HG03025 (cell line): ENCODE measurements at regions not wholly inside any gene's neighbourhood (a gene's known extent, or its start where the extent isn't known, plus 50 kb on each side); places are given as distances from the start of the nearest gene placed in this dataset.
A peak's percentile ranks its signal among the peaks of the same experiment; 100 is the strongest.

ENCODE experiments used
- ATAC-seq: cut with Tn5 transposase; IDR thresholded peaks from one replicate; pipeline ENCODE4 v1.9.1; 2021; ENCODE audit warnings: mild to moderate bottlenecking, moderate library complexity; ENCODE audit not compliant: unreplicated experiment, low FRiP score

GRCh38 chr1:58032611-58033073 is 513.9 kb downstream of the OMA1 start:
- no peak for ATAC-seq

GRCh38 chr1:58031416-58031815 is 515.1 kb downstream of the OMA1 start:
- no peak for ATAC-seq

GRCh38 chr1:58030456-58030855 is 516.1 kb downstream of the OMA1 start:
- ATAC-seq, result no peak

- ATAC-seq, result no peak
These were observed 528.9 kb downstream of the OMA1 start for GRCh38 chr1:58017641-58018040.

- no peak for ATAC-seq
These were observed 533.3 kb downstream of the OMA1 start for GRCh38 chr1:58013237-58013636.

- ATAC-seq, result no peak
These were observed 534.5 kb downstream of the OMA1 start for GRCh38 chr1:58011978-58012377.

- no peak for ATAC-seq
These were observed 540.0 kb downstream of the OMA1 start for GRCh38 chr1:58006421-58007046.

GRCh38 chr1:58005212-58005611 is 541.3 kb downstream of the OMA1 start:
- ATAC-seq, result no peak

DNA sequence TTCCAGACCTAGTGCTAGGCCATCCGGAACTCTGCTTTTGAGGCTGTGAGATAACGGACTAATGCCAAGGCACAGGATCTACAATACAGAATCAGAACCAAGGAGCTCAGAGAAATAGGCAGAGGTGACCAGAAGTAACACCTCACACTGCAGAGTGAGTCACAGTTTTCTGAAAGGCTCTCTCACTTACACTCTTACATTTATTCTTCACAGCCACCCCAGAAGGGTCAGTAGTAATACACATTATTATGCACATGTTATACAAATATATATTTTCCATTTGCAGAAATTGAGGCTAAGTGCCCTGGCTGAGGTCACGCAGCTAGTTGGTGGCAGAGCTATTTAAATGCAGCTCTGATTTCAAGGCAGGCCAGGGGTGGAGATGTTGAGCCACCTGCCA is 542.5 kb downstream of the OMA1 start:
- no peak for ATAC-seq

DNA sequence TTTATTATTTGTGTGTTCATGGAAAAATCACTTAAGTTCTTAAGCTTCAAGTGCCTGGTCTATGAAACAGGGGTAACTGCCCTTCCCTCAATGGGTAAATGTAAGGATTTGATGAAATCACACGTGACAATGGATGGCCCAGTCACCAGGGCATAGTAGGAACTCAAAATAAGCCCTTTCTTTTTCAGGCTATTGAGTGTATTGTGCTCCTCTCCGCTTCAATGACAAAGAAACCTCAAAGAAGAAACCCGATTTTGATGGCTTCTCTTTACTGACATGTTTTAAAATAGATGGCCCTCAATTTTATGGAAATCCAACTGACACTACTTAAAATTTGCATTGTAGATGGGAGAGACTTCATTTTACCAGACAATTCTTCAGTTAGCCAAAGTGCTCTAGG is 543.5 kb downstream of the OMA1 start:
- no peak for ATAC-seq

DNA sequence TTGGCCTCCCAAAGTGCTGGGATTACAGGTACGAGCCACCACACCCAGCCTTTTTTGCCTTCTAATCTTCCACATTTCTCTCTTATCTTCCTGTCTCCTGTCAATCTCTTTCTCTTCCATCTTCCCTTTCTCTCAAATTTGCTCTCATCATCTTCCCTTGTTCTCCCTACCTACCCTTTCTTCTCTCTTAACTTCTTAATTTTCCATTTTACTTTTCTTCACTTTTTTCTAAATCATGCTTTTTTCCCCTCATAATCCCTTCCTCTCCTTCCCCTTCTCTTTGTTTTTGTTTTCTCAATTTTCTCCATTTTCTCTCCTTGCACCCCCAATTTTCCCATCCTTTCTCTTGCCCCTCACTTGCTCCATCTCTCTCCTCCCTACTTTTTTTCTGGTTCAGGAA is 545.7 kb downstream of the OMA1 start:
- ATAC-seq, result no peak

DNA sequence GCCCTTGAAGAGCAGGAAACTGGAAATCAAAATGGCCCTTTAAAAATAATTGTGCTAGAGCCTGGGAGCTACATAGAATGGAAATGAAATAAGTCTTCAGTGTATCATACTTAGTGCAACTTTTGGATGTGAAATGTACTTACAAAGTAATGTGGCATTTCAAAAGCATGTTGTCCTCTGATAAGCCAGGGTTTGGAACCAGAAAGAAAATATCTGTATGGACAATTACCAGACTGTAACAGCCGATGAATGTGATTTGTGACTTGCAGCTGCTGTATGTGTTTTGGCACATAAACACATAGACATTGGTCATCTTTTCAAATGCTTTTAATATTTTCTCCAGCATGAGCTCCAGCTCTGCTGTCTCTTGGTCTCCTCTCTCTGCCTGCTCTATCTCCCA is 546.4 kb downstream of the OMA1 start:
- ATAC-seq, result no peak

- no peak for ATAC-seq
These were observed 550.1 kb downstream of the OMA1 start for GRCh38 chr1:57996400-57996799.

DNA sequence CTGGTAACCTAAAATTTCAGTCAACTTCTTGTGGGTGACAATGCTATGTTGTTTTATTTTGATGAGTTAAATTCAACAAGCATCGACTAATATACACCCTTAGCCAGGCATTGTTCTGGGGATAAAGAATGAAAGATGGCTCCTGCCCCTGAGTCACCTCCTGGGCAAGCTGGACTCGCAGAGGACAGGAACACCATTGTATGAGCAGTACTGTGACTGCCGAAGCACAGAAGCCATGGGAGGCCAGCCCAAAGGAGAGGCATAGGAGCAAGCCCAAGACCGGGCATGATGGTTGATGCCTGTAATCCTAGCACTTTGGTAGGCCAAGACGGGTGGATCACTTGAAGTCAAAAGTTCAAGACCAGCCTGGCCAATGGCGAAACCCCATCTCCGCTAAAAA is 555.2 kb downstream of the OMA1 start:
- no peak for ATAC-seq

DNA sequence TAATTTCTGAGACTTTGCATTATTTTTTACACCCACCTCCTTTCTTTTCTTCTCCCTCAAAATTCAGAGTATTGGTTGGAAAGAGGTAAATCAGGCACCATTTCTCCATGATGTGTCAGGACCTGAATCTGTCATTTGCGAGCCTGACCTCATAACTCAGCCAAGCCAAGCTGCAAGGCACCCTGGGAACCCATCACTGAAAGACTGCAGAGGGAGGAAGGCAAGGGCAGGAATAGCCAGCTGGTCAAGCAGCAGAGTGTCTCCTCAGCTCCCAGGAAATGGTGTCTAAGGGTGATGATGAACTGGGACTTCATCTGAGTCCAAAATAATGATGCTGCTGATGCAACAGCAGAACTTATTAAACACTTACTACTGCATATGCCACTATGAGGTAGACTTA is 556.6 kb downstream of the OMA1 start:
- no peak for ATAC-seq

DNA sequence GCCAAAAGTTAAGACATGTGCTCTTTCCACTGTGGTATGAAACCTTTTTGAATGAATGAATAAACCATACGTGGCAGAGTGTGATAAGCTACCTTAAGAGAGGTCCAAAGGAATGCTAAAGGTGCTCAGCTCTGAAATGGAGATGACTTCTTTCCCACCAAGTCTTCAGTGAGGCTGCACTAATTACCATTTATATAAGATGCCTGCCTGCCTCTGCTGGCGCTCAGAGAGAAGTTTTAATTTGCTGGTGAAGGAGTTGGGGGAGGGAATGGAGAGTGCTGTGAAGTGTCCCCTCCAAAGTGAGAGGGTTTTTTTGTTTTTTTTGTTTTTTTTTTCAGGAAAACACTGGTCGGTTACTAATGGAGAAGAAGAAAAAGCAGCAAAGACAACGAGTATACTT is 559.0 kb downstream of the OMA1 start:
- no peak for ATAC-seq

GRCh38 chr1:57986432-57986831 is 560.1 kb downstream of the OMA1 start:
- ATAC-seq, result peak; percentile 83

- no peak for ATAC-seq
These were observed 560.4 kb upstream of the DAB1 start for GRCh38 chr1:57984277-57984676.

- no peak for ATAC-seq
These were observed 559.6 kb upstream of the DAB1 start for GRCh38 chr1:57983441-57983840.

GRCh38 chr1:57982852-57983251 is 559.0 kb upstream of the DAB1 start:
- ATAC-seq, result no peak

DNA sequence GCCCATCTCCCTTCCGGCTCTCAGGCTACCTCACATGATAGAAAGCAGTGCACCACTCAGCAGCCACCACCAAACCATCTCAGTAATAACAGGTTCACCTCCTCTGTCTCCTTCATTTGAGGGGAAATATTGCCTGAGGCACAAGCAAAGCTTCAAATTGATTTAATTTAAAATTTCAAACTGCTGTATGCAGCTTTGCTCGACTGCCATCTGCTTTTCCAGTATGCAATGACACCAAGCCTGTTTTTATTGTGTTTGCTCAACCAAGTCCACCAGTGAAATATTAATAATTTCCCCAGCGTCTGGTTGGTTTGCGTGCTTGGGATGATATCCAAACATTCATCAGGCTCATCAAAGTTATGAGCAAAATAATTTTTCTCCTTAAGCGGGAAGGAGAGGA is 552.4 kb upstream of the DAB1 start:
- no peak for ATAC-seq

- no peak for ATAC-seq
These were observed 544.5 kb upstream of the DAB1 start for GRCh38 chr1:57968321-57968720.
